Glutamatergic neuron (in vitro differentiated cells): ENCODE measurements at regions not wholly inside any gene's neighbourhood (a gene's known extent, or its start where the extent isn't known, plus 50 kb on each side); places are given as distances from the start of the nearest gene placed in this dataset.

Experiments
- DNase-seq: peaks from one replicate; pipeline ENCODE4 v3.0.0; 2022
- H3K27ac Mint-ChIP-seq: one replicate; pipeline ENCODE4 v1.8.0; 2020; ENCODE audit warnings: mild to moderate bottlenecking, mixed read lengths, inconsistent platforms; ENCODE audit not compliant: unreplicated experiment
- H3K27me3 Mint-ChIP-seq: one replicate; pipeline ENCODE4 v1.8.0; 2020; ENCODE audit warnings: mild to moderate bottlenecking, moderate library complexity, mixed read lengths, inconsistent platforms; ENCODE audit not compliant: unreplicated experiment
- H3K36me3 Mint-ChIP-seq: one replicate; pipeline ENCODE4 v1.8.0; 2020; ENCODE audit warnings: mild to moderate bottlenecking, mixed read lengths, inconsistent platforms; ENCODE audit not compliant: unreplicated experiment
- H3K4me1 Mint-ChIP-seq: one replicate; pipeline ENCODE4 v1.8.0; 2020; ENCODE audit warnings: mild to moderate bottlenecking, low read depth, mixed read lengths, inconsistent platforms; ENCODE audit not compliant: unreplicated experiment
- H3K4me3 Mint-ChIP-seq: one replicate; pipeline ENCODE4 v1.8.0; 2020; ENCODE audit warnings: mild to moderate bottlenecking, mixed read lengths, inconsistent platforms; ENCODE audit not compliant: unreplicated experiment
- H3K9me3 Mint-ChIP-seq: one replicate; pipeline ENCODE4 v1.8.0; 2020; ENCODE audit warnings: mild to moderate bottlenecking, moderate library complexity, mixed read lengths, inconsistent platforms; ENCODE audit not compliant: unreplicated experiment
- CTCF ChIP-seq: fragments of 200-600 bp; sonication (generic); IDR thresholded peaks from one replicate; pipeline ENCODE4 v1.5.0; 2021; ENCODE audit not compliant: partially characterized antibody, unreplicated experiment

GRCh38 chr1:4139646-4140045 lies 239.6 kb upstream of the C1orf174 start:
- H3K4me3 Mint-ChIP-seq: no peak overlapping the region

DNA sequence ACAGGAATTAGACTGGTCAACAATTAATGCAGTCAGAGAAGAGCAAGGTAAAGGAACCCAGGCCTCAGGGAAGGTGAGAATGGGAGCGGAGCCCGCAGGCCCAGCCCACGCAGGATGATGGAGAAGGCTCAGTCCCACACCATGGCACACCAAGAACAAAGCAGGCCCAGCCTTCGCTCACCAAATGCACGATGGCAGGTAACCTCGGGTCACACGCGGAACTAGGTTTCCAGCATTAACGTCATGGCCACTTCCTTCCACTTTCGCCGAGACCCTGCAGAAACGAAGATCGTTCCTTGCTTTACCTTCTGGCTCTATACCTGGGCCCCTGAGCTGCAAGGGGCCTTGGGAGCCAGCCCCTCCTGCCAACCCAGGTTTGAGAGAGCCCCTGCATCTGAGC lies 240.2 kb upstream of the C1orf174 start:
- Mint-ChIP-seq H3K4me1 (no peaks in the 10 kb centered on the region), H3K27me3 (peaks cover 6% of the 10 kb centered on the region), H3K9me3 (peaks cover 20% of the 10 kb centered on the region), H3K27ac (no peak overlapping the region), H3K4me3 (no peak overlapping the region), H3K36me3 (no peaks in the 10 kb centered on the region)
- TF ChIP-seq CTCF: no peak
- no peak for DNase-seq

More at GRCh38 chr1:4139646-4140045, 239.6 kb upstream of the C1orf174 start:
- Mint-ChIP-seq H3K36me3 (no peaks in the 10 kb centered on the region), H3K27ac (no peak overlapping the region), H3K27me3 (peaks cover 6% of the 10 kb centered on the region), H3K4me1 (no peaks in the 10 kb centered on the region), H3K9me3 (peaks cover 20% of the 10 kb centered on the region)
- no peak for TF ChIP-seq CTCF
- no peak for DNase-seq

DNA sequence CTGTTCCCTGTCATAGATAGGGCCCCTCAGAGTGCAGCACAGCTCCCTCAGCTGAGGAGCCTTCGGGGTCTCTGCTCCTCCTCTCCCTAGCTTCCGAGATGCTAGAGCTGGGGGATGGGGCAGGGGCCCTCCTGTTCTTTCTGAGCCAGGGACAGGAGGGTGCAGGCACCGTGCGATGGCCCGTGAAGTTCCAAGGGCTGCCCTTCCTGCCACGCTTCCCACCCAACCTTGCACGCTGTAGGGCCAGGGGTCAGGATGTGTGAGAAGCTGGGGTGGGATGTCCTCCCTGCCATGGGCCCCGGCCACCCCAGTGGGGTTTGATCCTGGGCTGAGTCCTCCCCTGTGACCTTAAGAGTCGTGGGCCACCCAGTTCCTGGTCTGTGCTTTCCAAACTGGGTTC lies 240.7 kb upstream of the C1orf174 start:
- Mint-ChIP-seq H3K4me3 (no peak overlapping the region), H3K27ac (no peak overlapping the region), H3K9me3 (peaks cover 20% of the 10 kb centered on the region), H3K27me3 (peaks cover 6% of the 10 kb centered on the region), H3K4me1 (no peaks in the 10 kb centered on the region), H3K36me3 (no peaks in the 10 kb centered on the region)
- no peak for TF ChIP-seq CTCF
- no peak for DNase-seq

GRCh38 chr1:4144349-4144971 lies 244.4 kb upstream of the C1orf174 start:
- no peak overlapping the region for H3K27ac Mint-ChIP-seq
- no peaks in the 10 kb centered on the region for H3K4me1 Mint-ChIP-seq
- H3K4me3 Mint-ChIP-seq: no peak overlapping the region
- DNase-seq: no peak
- peaks cover 21% of the 10 kb centered on the region for H3K9me3 Mint-ChIP-seq
- no peak for TF ChIP-seq CTCF
- H3K36me3 Mint-ChIP-seq: no peaks in the 10 kb centered on the region
- peaks cover 4% of the 10 kb centered on the region for H3K27me3 Mint-ChIP-seq

DNA sequence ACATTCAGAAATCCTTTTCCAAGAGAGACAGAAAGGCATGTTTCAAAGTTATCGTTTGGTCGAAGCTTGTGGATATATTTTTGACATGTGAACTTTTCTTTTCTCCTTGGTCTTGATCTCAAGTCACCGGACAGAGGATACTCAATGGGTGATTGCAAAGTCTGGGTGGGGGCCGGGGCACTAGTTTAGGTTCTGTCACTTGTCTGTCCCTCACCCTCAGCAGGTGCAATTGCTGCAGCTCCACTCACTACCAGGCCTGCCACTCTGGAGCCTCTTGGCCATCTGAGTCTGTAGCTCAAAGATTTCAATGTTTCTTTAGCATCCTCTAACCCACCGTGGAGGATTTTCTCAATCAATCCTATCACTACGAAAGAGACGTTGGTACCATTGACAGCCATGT lies 246.0 kb upstream of the C1orf174 start:
- Mint-ChIP-seq H3K27ac (no peak overlapping the region), H3K4me3 (no peak overlapping the region), H3K27me3 (peaks cover 5% of the 10 kb centered on the region)

More for the DNA sequence above, 246.0 kb upstream of the C1orf174 start:
- TF ChIP-seq CTCF: no peak
- H3K9me3 Mint-ChIP-seq: peaks cover 24% of the 10 kb centered on the region
- no peaks in the 10 kb centered on the region for H3K4me1 Mint-ChIP-seq
- H3K36me3 Mint-ChIP-seq: peaks cover 4% of the 10 kb centered on the region
- DNase-seq: no peak
